A673 (cell line): ENCODE measurements at regions not wholly inside any gene's neighbourhood (a gene's known extent, or its start where the extent isn't known, plus 50 kb on each side); places are given as distances from the start of the nearest gene placed in this dataset.

Experiments used
- BruUV-seq: library from RNA; stranded (reverse); fragments of 400-500 nt; replicated peaks from 2 replicates; lab custom pipeline; 2021; lab: Mats Ljungman, UMichigan
- CTCF ChIA-PET: fragments of 300-600 bp; sonication (Branson Sonifier 250); formaldehyde crosslinking; loops from one replicate; lab custom pipeline; 2022; ENCODE audit warnings: antibody characterized with exemption; lab: Charles Lee
- POLR2A ChIA-PET: fragments of 300-600 bp; sonication (Branson Sonifier 250); formaldehyde crosslinking; loops from one replicate; lab custom pipeline; 2022; ENCODE audit warnings: antibody characterized with exemption; ENCODE audit not compliant: low non-redundant PET; lab: Charles Lee
- DNase-seq: peaks from one replicate; pipeline ENCODE4 v3.0.0-alpha.2; 2015; ENCODE audit warnings: low spot score
- H3K27ac ChIP-seq: fragments of 200-600 bp; sonication (generic); 2 replicates; pipeline ENCODE4 v1.5.1; 2016; ENCODE audit warnings: mixed run types, low read depth, mild to moderate bottlenecking, mixed read lengths, antibody characterized with exemption, low read length; ENCODE audit not compliant: poor library complexity, severe bottlenecking
- H3K27me3 ChIP-seq: fragments of 200-600 bp; sonication (generic); replicated peaks from 2 replicates; pipeline ENCODE4 v1.6.1; 2017; ENCODE audit warnings: mixed run types, low read depth, mild to moderate bottlenecking, mixed read lengths, antibody characterized with exemption, low read length; ENCODE audit not compliant: insufficient read depth, poor library complexity
- H3K36me3 ChIP-seq: fragments of 200-600 bp; sonication (generic); 2 replicates; pipeline ENCODE4 v1.6.1; 2016; ENCODE audit warnings: mixed run types, mild to moderate bottlenecking, mixed read lengths, antibody characterized with exemption, low read length; ENCODE audit not compliant: insufficient read depth, poor library complexity, severe bottlenecking
- H3K4me1 ChIP-seq: fragments of 200-600 bp; sonication (generic); 2 replicates; pipeline ENCODE4 v1.6.1; 2017; ENCODE audit warnings: mixed run types, mild to moderate bottlenecking, mixed read lengths, antibody characterized with exemption, low read length; ENCODE audit not compliant: insufficient read depth, poor library complexity, severe bottlenecking
- H3K4me3 ChIP-seq: fragments of 200-600 bp; sonication (generic); 2 replicates; pipeline ENCODE4 v1.5.1; 2016; ENCODE audit warnings: low read depth, mixed run types, mild to moderate bottlenecking, mixed read lengths, low read length; ENCODE audit not compliant: poor library complexity, severe bottlenecking
- H3K9me3 ChIP-seq: fragments of 200-600 bp; sonication (generic); 2 replicates; pipeline ENCODE4 v1.6.1; 2016; ENCODE audit warnings: mixed run types, low read depth, mild to moderate bottlenecking, mixed read lengths, antibody characterized with exemption, low read length; ENCODE audit not compliant: poor library complexity, severe bottlenecking
- EZH2 ChIP-seq: fragments of 200-600 bp; sonication (generic); IDR thresholded peaks from 2 replicates; pipeline ENCODE4 v1.6.1; 2017; ENCODE audit warnings: borderline replicate concordance, low read depth, mild to moderate bottlenecking, mixed read lengths, antibody characterized with exemption, low read length; ENCODE audit not compliant: poor library complexity, severe bottlenecking
- intact Hi-C: fragments of 100-400 bp; cut with micrococcal nuclease; formaldehyde crosslinking; loops from one replicate; pipeline ENCODE4 v1.10.0; 2022; ENCODE audit not compliant: unreplicated experiment
- TF ChIP-seq, protein P1 (sequence below): fragments of 300-800, 200-600 bp; sonication (generic); conservative IDR thresholded peaks from 2 replicates; pipeline ENCODE4 v1.5.1; 2017; ENCODE audit warnings: low read depth, mild to moderate bottlenecking, antibody characterized with exemption, low read length, moderate library complexity, mixed read lengths

DNA sequence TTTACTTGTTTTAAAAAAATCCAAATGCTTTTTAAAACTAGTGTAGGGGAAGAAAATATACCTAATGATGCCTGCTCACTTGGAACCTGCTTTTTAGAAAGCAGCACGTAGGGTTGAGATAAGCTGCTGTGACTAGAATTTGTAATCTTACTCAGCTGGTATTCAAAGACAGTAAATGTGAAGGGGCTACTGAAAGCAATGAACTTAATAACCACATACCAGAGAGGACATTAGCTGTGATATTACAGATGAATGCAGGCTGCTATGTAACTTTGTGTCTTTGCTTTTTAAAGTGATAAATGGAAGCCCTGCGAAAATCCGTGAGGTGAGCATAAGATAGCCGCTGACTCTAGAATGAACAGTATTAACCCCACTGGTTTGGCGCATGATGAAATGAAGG lies 124.1 kb downstream of the TRIML1 start:
- H3K27me3 ChIP-seq, result no peaks in the 10 kb centered on the region
- no peak for TF ChIP-seq EZH2
- TF ChIP-seq, protein P1, sequence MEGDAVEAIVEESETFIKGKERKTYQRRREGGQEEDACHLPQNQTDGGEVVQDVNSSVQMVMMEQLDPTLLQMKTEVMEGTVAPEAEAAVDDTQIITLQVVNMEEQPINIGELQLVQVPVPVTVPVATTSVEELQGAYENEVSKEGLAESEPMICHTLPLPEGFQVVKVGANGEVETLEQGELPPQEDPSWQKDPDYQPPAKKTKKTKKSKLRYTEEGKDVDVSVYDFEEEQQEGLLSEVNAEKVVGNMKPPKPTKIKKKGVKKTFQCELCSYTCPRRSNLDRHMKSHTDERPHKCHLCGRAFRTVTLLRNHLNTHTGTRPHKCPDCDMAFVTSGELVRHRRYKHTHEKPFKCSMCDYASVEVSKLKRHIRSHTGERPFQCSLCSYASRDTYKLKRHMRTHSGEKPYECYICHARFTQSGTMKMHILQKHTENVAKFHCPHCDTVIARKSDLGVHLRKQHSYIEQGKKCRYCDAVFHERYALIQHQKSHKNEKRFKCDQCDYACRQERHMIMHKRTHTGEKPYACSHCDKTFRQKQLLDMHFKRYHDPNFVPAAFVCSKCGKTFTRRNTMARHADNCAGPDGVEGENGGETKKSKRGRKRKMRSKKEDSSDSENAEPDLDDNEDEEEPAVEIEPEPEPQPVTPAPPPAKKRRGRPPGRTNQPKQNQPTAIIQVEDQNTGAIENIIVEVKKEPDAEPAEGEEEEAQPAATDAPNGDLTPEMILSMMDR, result no peak
- H3K4me3 ChIP-seq, result no peak overlapping the region
- no TSS peak for BruUV-seq
- no peak for DNase-seq
- no peak overlapping the region for H3K27ac ChIP-seq
- CTCF ChIA-PET, result no interaction called here
- H3K4me1 ChIP-seq, result no peaks in the 10 kb centered on the region
- POLR2A ChIA-PET, result no interaction called here
- intact Hi-C loops, result no loop called here
- H3K36me3 ChIP-seq, result no peaks in the 10 kb centered on the region
- H3K9me3 ChIP-seq, result no peaks in the 10 kb centered on the region

GRCh38 chr4:188266386-188266785 lies 127.1 kb downstream of the TRIML1 start:
- Histone ChIP-seq H3K27me3 (no peaks in the 10 kb centered on the region), H3K36me3 (no peaks in the 10 kb centered on the region), H3K4me1 (no peaks in the 10 kb centered on the region), H3K4me3 (no peak overlapping the region), H3K27ac (no peak overlapping the region), H3K9me3 (no peaks in the 10 kb centered on the region)
- DNase-seq, result no peak
- BruUV-seq, result no TSS peak
- ChIA-PET POLR2A (no interaction called here), CTCF (no interaction called here)
- TF ChIP-seq EZH2, result no peak
- TF ChIP-seq, protein P1, result no peak
- intact Hi-C loops, result no loop called here

DNA sequence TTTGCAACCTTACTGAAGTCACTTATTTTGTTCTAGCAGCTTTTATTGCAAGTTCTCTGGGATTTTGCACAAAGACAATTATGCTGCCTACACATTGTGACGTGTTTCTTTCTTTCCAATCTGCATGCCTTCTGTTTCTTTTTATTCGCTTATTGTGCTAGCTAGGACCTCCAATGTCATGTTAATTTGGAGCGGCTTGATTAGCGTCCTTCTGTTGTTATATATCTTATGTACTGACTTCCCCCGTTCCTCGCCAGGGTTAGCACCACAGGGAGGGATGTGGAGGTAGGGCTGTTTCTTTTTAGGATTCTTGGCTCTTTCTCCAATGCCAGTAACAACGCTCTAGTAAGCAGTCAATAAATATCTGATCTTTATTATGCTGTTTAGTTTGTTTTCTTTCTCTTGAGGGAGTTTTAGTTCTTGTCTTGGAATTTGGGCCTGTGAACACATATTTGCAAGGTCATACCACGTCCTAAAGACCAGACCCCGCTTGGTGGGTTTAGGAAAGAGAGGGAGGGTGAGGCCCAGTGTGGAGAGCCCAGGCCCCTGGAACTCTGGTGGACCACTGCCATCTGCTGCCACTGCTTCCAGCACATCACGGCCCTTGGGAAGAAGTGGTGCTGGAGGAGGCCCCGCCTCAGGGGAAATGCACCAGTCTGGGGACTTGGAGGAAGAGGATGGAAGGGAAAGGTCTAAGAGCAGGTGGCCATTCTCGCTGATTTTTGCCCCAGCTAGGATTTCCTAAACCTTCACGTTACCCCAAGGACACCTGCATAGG lies 129.1 kb downstream of the TRIML1 start:
- Histone ChIP-seq H3K4me3 (no peak overlapping the region), H3K27ac (no peak overlapping the region), H3K4me1 (no peaks in the 10 kb centered on the region), H3K27me3 (no peaks in the 10 kb centered on the region), H3K9me3 (no peaks in the 10 kb centered on the region), H3K36me3 (no peaks in the 10 kb centered on the region)
- DNase-seq, result no peak
- no TSS peak for BruUV-seq
- TF ChIP-seq, protein P1, result no peak
- TF ChIP-seq EZH2, result no peak
- CTCF ChIA-PET, result no interaction called here
- intact Hi-C loops, result no loop called here
- POLR2A ChIA-PET, result no interaction called here
